DMS 273 treated with DMSO at 0.1 percent for 48 hours (cell line): ENCODE measurements at regions not wholly inside any gene's neighbourhood (a gene's known extent, or its start where the extent isn't known, plus 50 kb on each side); places are given as distances from the start of the nearest gene placed in this dataset.
"Not testable (repeated sequence)": the region's sequence is repeated elsewhere in the genome, so short reads cannot be mapped to it uniquely, and the experiment has no call there.

Source experiments
- DNase-seq: peaks from one replicate; lab custom pipeline; 2025; lab: John Stamatoyannopoulos, UW

GRCh38 chr13:68666774-68667397, 1436.8 kb upstream of the PCDH9 start:
- DNase-seq, result no peak

- DNase-seq, result no peak
These were observed 1415.7 kb upstream of the PCDH9 start for GRCh38 chr13:68645814-68646213.

- no peak for DNase-seq
These were observed 1414.5 kb upstream of the PCDH9 start for GRCh38 chr13:68644611-68645010.

- no peak for DNase-seq
These were observed 1406.6 kb upstream of the PCDH9 start for GRCh38 chr13:68636784-68637183.

GRCh38 chr13:68628994-68629393, 1398.9 kb upstream of the PCDH9 start:
- DNase-seq, result no peak

- DNase-seq, result no peak
These were observed 1397.2 kb upstream of the PCDH9 start for GRCh38 chr13:68627379-68627778.

GRCh38 chr13:68616600-68617222, 1386.6 kb upstream of the PCDH9 start:
- DNase-seq, result no peak

GRCh38 chr13:68609661-68610060, 1379.5 kb upstream of the PCDH9 start:
- DNase-seq, result no peak

GRCh38 chr13:68608147-68608546, 1378.0 kb upstream of the PCDH9 start:
- DNase-seq, result no peak

- DNase-seq, result no peak
These were observed 1367.5 kb upstream of the PCDH9 start for GRCh38 chr13:68597641-68598040.

- DNase-seq, result no peak
These were observed 1358.5 kb upstream of the PCDH9 start for GRCh38 chr13:68588623-68589022.

GRCh38 chr13:68584776-68585175, 1354.6 kb upstream of the PCDH9 start:
- no peak for DNase-seq

GRCh38 chr13:68574053-68574452, 1343.9 kb upstream of the PCDH9 start:
- DNase-seq, result no peak

- no peak for DNase-seq
These were observed 1321.8 kb upstream of the PCDH9 start for GRCh38 chr13:68551701-68552522.

- DNase-seq, result no peak
These were observed 1320.2 kb upstream of the PCDH9 start for GRCh38 chr13:68550330-68550729.

GRCh38 chr13:68540244-68540643, 1310.1 kb upstream of the PCDH9 start:
- no peak for DNase-seq

GRCh38 chr13:68535329-68535728, 1305.2 kb upstream of the PCDH9 start:
- no peak for DNase-seq

GRCh38 chr13:68527167-68527566, 1297.0 kb upstream of the PCDH9 start:
- not testable (repeated sequence) for DNase-seq

- DNase-seq, result no peak
These were observed 1293.8 kb upstream of the PCDH9 start for GRCh38 chr13:68523838-68524424.

GRCh38 chr13:68522184-68522583, 1292.0 kb upstream of the PCDH9 start:
- no peak for DNase-seq

- no peak for DNase-seq
These were observed 1279.8 kb upstream of the PCDH9 start for GRCh38 chr13:68509734-68510621.
